Naive thymus-derived CD4-positive, alpha-beta T cell (primary cell): ENCODE measurements at regions not wholly inside any gene's neighbourhood (a gene's known extent, or its start where the extent isn't known, plus 50 kb on each side); places are given as distances from the start of the nearest gene placed in this dataset.

Experiments used
- ATAC-seq: fragments of 150-1000 bp; cut with Tn5 transposase; 2 replicates; pipeline ENCODE4 v1.10.0; 2021; ENCODE audit warnings: mild to moderate bottlenecking, moderate library complexity
- CTCF ChIA-PET: fragments of 350-600 bp; sonication (Branson Sonifier 250); formaldehyde crosslinking; loops from one replicate; lab custom pipeline; 2021; ENCODE audit warnings: antibody characterized with exemption; lab: Charles Lee
- POLR2A ChIA-PET: fragments of 350-600 bp; sonication (Branson Sonifier 250); formaldehyde crosslinking; loops from one replicate; lab custom pipeline; 2021; ENCODE audit warnings: antibody characterized with exemption, inconsistent platforms; lab: Charles Lee
- DNase-seq, 9 donors: peaks; one replicate each; pipeline versions ENCODE4 v3.0.0 to v3.0.0-alpha.2; 2020 to 2022; ENCODE audit warnings: mixed read lengths in 1 of 9
- H3K27ac ChIP-seq: one replicate; pipeline ENCODE4 v1.7.0; 2013; ENCODE audit warnings: mild to moderate bottlenecking, low read depth, low read length, moderate library complexity
- H3K27me3 ChIP-seq, 2 donors: one replicate each; pipeline ENCODE4 v1.7.0; 2013; ENCODE audit warnings: low read length in 2 of 2, mild to moderate bottlenecking in 2 of 2, moderate library complexity in 2 of 2; ENCODE audit not compliant: control insufficient read depth in 2 of 2, insufficient read depth in 2 of 2
- H3K36me3 ChIP-seq, 3 experiments: 1 replicate in 2 of 3; 2 replicates in 1 of 3; pipeline ENCODE4 v1.7.0; 2013; ENCODE audit warnings: low read length in 3 of 3, mild to moderate bottlenecking in 3 of 3, moderate library complexity in 1 of 3; ENCODE audit not compliant: insufficient read depth in 3 of 3, control insufficient read depth in 2 of 3
- H3K4me1 ChIP-seq, 2 donors: one replicate each; pipeline ENCODE4 v1.7.0; 2013; ENCODE audit warnings: low read length in 2 of 2, mild to moderate bottlenecking in 2 of 2, moderate library complexity in 1 of 2; ENCODE audit not compliant: control insufficient read depth in 2 of 2, insufficient read depth in 2 of 2
- H3K4me3 ChIP-seq: 2 replicates; pipeline ENCODE4 v1.7.0; 2013; ENCODE audit warnings: mild to moderate bottlenecking, low read length
- H3K9me3 ChIP-seq, 3 experiments: 1 replicate in 2 of 3; 2 replicates in 1 of 3; pipeline ENCODE4 v1.7.0; 2013; ENCODE audit warnings: low read length in 3 of 3; ENCODE audit not compliant: control insufficient read depth in 2 of 3
- H3K27ac Mint-ChIP-seq, 9 donors: one replicate each; pipeline ENCODE4 v1.8.0; 2020 to 2022; ENCODE audit warnings: mixed read lengths in 9 of 9, mild to moderate bottlenecking in 8 of 9, moderate library complexity in 5 of 9, inconsistent platforms in 2 of 9
- H3K27me3 Mint-ChIP-seq, 5 donors: one replicate each; pipeline ENCODE4 v1.8.0; 2021 to 2022; ENCODE audit warnings: mixed read lengths in 5 of 5, mild to moderate bottlenecking in 1 of 5
- H3K36me3 Mint-ChIP-seq, 5 donors: one replicate each; pipeline ENCODE4 v1.8.0; 2020 to 2022; ENCODE audit warnings: mixed read lengths in 5 of 5, mild to moderate bottlenecking in 3 of 5, inconsistent platforms in 1 of 5
- H3K4me1 Mint-ChIP-seq, 7 donors: one replicate each; pipeline ENCODE4 v1.8.0; 2020 to 2022; ENCODE audit warnings: mixed read lengths in 7 of 7, mild to moderate bottlenecking in 3 of 7, inconsistent platforms in 1 of 7
- H3K4me3 Mint-ChIP-seq, 10 donors: one replicate each; pipeline ENCODE4 v1.8.0; 2020 to 2022; ENCODE audit warnings: mild to moderate bottlenecking in 10 of 10, mixed read lengths in 10 of 10, moderate library complexity in 6 of 10, inconsistent platforms in 2 of 10
- H3K9me3 Mint-ChIP-seq, 11 donors: one replicate each; pipeline ENCODE4 v1.8.0; 2020 to 2022; ENCODE audit warnings: mixed read lengths in 11 of 11, mild to moderate bottlenecking in 4 of 11, inconsistent platforms in 1 of 11, moderate library complexity in 1 of 11
- intact Hi-C, 2 donors: fragments of 100-400 bp; cut with micrococcal nuclease; formaldehyde crosslinking; loops; one replicate each; pipeline ENCODE4 v1.15.1; 2023

DNA sequence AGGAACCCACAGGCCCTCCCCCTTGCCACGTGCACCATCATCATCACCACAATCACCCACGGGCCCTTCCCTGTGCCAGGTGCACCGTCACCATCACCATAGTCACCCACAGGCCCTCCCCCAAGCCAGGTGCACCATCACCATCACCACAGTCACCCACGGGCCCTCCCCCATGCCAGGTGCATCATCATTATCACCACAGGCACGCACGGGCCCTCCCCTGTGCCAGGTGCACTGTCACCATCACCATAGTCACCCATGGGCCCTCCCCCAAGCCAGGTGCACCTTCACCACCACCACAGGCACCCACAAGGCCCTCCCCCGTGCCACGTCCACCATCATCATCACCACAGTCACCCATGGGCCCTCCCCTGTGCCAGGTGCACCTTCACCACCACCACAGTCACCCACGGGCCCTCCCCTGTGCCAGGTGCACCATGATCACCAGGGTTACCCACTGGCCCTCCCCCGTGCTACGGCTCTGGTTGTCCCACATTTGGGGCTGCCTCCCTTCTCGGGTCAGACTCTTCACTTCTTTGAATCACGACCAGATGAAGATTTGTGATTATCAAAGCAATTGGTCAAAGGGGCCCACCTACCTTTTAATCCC, 69.1 kb upstream of the OLFM1 start:
- Mint-ChIP-seq H3K27me3 (peaks cover 0 to 19% (median 10%) of the 10 kb centered on the region in 5 donors), H3K27ac (no peak overlapping the region), H3K36me3 (no peaks in the 10 kb centered on the region), H3K4me3 (no peak overlapping the region), H3K9me3 (peaks cover 0 to 3% (median 0%) of the 10 kb centered on the region in 11 donors), H3K4me1 (no peaks in the 10 kb centered on the region)
- ChIA-PET POLR2A (no interaction called here), CTCF (no interaction called here)
- DNase-seq: no peak
- intact Hi-C loops: no loop called here
- H3K36me3 ChIP-seq: no peaks in the 10 kb centered on the region
- no peak for ATAC-seq
- H3K9me3 ChIP-seq: no peaks in the 10 kb centered on the region
- H3K4me3 ChIP-seq: no peak overlapping the region
- no peaks in the 10 kb centered on the region for H3K4me1 ChIP-seq
- H3K27ac ChIP-seq: no peak overlapping the region
- no peaks in the 10 kb centered on the region for H3K27me3 ChIP-seq

DNA sequence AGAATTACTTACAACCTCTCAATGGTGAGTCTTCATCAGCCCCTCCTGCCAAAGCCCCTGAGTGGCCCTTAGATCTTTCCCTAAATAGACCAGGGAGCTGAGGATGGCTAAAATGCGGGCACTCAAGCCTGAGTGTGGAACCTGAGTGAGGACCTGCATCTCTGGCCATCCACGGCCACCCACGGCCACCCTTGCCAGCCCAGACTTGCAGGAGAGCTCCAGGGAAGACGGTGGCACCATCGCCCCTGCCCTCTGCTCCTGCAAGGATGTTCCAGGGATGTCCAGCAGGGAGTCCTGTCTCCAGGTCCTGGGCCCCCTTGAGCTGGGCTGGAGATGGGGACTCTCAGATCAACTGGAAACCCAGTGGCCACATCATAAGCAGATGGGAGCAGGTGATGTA, 68.2 kb upstream of the OLFM1 start:
- no peaks in the 10 kb centered on the region for H3K36me3 Mint-ChIP-seq
- H3K27me3 ChIP-seq: no peaks in the 10 kb centered on the region
- no peak overlapping the region for H3K27ac ChIP-seq
- intact Hi-C loops: no loop called here
- H3K27me3 Mint-ChIP-seq: peaks cover 0 to 17% (median 5%) of the 10 kb centered on the region in 5 donors
- H3K27ac Mint-ChIP-seq: no peak overlapping the region
- H3K9me3 Mint-ChIP-seq: peaks cover 0 to 3% (median 0%) of the 10 kb centered on the region in 11 donors
- no peak overlapping the region for H3K4me3 ChIP-seq
- ATAC-seq (no peak), DNase-seq (no peak)
- H3K9me3 ChIP-seq: no peaks in the 10 kb centered on the region
- no peaks in the 10 kb centered on the region for H3K4me1 ChIP-seq
- no peaks in the 10 kb centered on the region for H3K4me1 Mint-ChIP-seq
- ChIA-PET CTCF (no interaction called here), POLR2A (no interaction called here)
- no peaks in the 10 kb centered on the region for H3K36me3 ChIP-seq
- no peak overlapping the region for H3K4me3 Mint-ChIP-seq

DNA sequence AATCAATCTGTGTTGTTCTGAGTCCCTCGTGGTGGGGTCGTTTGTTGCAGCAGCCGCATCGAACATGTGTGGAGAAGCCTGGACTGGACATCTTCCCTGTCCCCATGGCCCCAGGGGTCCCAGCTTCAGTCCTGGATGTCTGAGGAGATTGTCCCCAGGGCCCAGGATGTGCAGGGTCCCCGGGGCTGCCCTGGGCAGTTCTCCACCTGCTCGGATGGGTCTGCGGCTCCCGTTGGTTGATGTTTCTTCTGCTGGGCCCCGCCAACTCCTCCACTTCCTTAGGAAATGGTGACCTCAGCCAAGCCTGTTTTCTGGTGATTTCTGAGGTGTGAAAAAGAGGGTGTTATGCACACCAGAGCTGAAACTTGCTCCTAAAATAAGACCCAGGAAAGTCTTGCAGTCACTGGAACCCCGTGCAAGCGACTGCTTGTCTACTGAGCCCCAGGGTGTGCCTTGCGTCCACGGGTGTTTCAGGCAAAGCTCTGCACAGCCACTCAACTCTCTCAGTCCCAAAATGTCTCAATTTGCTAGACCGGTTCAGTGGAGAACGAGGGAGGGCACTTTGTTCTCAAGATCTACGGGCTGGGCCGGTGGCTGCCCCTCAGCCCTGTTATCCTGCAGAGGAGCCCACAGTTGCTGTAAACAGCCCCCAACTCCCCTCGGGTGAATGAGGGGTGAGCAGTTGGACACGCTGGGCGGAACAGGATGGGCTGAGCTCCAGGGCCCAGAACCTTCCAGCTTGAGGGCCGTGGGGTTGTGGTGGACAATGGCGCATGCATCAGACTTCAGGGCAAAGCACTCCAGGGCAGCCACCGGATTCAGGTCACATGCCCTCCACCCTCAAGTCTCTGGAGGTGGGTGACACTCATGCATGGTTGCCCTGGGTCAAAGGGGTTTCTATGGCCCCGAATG, 66.7 kb upstream of the OLFM1 start:
- no peak overlapping the region for H3K4me3 ChIP-seq
- no peak for ATAC-seq

DNA sequence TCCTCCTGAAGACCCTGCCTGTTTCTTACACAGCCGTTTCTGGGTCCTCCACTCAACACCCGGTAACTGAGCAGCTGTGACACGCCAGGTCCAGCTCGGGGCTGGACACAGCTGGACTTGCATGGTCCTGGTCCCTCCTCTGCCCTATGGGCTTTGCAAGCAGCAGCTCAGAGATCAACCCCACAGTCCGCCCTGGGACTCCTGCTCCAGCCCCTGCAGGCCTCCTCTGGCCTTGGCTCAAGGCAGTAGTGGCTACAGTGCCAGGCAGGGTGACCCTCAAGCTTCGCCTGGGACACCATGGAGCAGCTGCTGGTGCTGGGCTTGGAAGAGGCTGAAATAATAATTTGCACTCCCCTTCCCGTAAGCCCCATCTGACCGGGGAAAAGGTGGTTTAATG, 66.1 kb upstream of the OLFM1 start:
- Histone ChIP-seq H3K9me3 (no peaks in the 10 kb centered on the region), H3K4me1 (no peaks in the 10 kb centered on the region), H3K4me3 (no peak overlapping the region), H3K36me3 (no peaks in the 10 kb centered on the region), H3K27me3 (no peaks in the 10 kb centered on the region), H3K27ac (no peak overlapping the region)
- H3K4me1 Mint-ChIP-seq: no peaks in the 10 kb centered on the region
- POLR2A ChIA-PET: no interaction called here
- intact Hi-C loops: no loop called here
- CTCF ChIA-PET: no interaction called here
- H3K36me3 Mint-ChIP-seq: no peaks in the 10 kb centered on the region
- H3K27me3 Mint-ChIP-seq: peaks cover 0 to 14% (median 5%) of the 10 kb centered on the region in 5 donors
- peaks cover 0 to 4% (median 0%) of the 10 kb centered on the region in 11 donors for H3K9me3 Mint-ChIP-seq
- no peak overlapping the region for H3K27ac Mint-ChIP-seq
- no peak overlapping the region for H3K4me3 Mint-ChIP-seq
- DNase-seq (no peak), ATAC-seq (no peak)

More for the DNA sequence above, 66.7 kb upstream of the OLFM1 start:
- H3K27me3 ChIP-seq: no peaks in the 10 kb centered on the region
- H3K9me3 ChIP-seq: no peaks in the 10 kb centered on the region
- H3K27ac ChIP-seq: no peak overlapping the region
- ChIA-PET POLR2A (no interaction called here), CTCF (no interaction called here)
- intact Hi-C loops: no loop called here
- Mint-ChIP-seq H3K27me3 (peaks cover 0 to 14% (median 5%) of the 10 kb centered on the region in 5 donors), H3K36me3 (no peaks in the 10 kb centered on the region), H3K4me1 (no peaks in the 10 kb centered on the region), H3K27ac (no peak overlapping the region), H3K9me3 (peaks cover 0 to 4% (median 0%) of the 10 kb centered on the region in 11 donors), H3K4me3 (no peak overlapping the region)
- DNase-seq: no peak
- H3K36me3 ChIP-seq: no peaks in the 10 kb centered on the region
- no peaks in the 10 kb centered on the region for H3K4me1 ChIP-seq

DNA sequence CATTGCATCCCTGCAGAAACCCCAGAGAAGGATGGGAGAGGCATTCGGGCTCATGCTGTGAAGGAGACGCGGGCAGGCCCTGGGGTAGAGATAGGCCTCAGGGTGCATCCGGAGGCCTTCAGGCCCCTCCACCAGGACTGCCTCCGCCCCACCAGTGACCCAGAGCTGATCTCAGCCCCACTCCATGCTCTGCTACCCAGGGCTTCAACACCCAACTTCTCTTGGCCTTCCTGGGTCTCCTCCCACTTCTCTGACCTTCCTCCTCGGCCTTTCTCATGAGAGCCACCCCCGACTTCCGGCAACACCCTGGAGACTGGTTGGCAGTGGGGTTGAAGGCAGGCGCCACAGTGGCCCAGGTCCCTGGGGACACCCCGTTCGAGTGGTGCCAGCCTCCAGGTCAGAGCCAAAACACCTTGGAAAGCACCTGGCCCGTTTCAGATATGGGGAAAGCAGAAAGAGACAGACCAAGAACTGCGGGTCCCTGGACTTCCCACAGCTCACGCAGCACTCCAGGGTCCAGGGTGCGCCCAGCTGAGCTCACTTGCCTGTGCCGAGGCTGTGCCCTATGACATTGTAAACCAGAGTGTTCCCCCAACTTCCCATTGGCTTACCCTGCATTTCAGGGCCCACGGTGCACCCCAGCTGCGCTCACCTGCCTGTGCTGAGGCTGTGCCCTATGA, 65.1 kb upstream of the OLFM1 start:
- H3K4me1 Mint-ChIP-seq: no peaks in the 10 kb centered on the region

GRCh38 chr9:135023088-135023785, 64.2 kb upstream of the OLFM1 start:
- H3K4me1 Mint-ChIP-seq: no peaks in the 10 kb centered on the region
- intact Hi-C loops: no loop called here
- POLR2A ChIA-PET: no interaction called here
- H3K27me3 Mint-ChIP-seq: peaks cover 0 to 10% (median 5%) of the 10 kb centered on the region in 5 donors
- ATAC-seq (no peak), DNase-seq (no peak)
- Histone ChIP-seq H3K36me3 (no peaks in the 10 kb centered on the region), H3K4me1 (no peaks in the 10 kb centered on the region), H3K27ac (no peak overlapping the region), H3K9me3 (no peaks in the 10 kb centered on the region), H3K4me3 (no peak overlapping the region), H3K27me3 (no peaks in the 10 kb centered on the region)
- peaks cover 0 to 4% (median 0%) of the 10 kb centered on the region in 11 donors for H3K9me3 Mint-ChIP-seq
- no peak overlapping the region for H3K27ac Mint-ChIP-seq
- H3K36me3 Mint-ChIP-seq: no peaks in the 10 kb centered on the region
- CTCF ChIA-PET: no interaction called here
- H3K4me3 Mint-ChIP-seq: no peak overlapping the region

More for the DNA sequence above, 65.1 kb upstream of the OLFM1 start:
- H3K9me3 ChIP-seq: no peaks in the 10 kb centered on the region
- intact Hi-C loops: no loop called here
- DNase-seq (no peak), ATAC-seq (no peak)
- H3K4me3 Mint-ChIP-seq: no peak overlapping the region
- no peak overlapping the region for H3K27ac Mint-ChIP-seq
- H3K27me3 ChIP-seq: no peaks in the 10 kb centered on the region
- no peaks in the 10 kb centered on the region for H3K36me3 Mint-ChIP-seq
- H3K27me3 Mint-ChIP-seq: peaks cover 0 to 10% (median 5%) of the 10 kb centered on the region in 5 donors
- no peak overlapping the region for H3K4me3 ChIP-seq
- ChIA-PET POLR2A (no interaction called here), CTCF (no interaction called here)
- no peaks in the 10 kb centered on the region for H3K36me3 ChIP-seq
- peaks cover 0 to 4% (median 0%) of the 10 kb centered on the region in 11 donors for H3K9me3 Mint-ChIP-seq
- no peaks in the 10 kb centered on the region for H3K4me1 ChIP-seq
- H3K27ac ChIP-seq: no peak overlapping the region
